ENCODE measurements at regions not wholly inside any gene's neighbourhood (a gene's known extent, or its start where the extent isn't known, plus 50 kb on each side); places are given as distances from the start of the nearest gene placed in this dataset.

GRCh38 chr7:116394106-116394505, 105.4 kb upstream of the CAV2 start:
- no peak for DNase-seq (ENCODE audit: low read depth, low spot score)
- ChIA-PET CTCF (no interaction called here), POLR2A (no interaction called here)
- BruUV-seq (replicated peaks): no TSS peak
- H3K4me3 ChIP-seq (ENCODE audit: low read depth in 2 of 2, low read length in 2 of 2): no peak overlapping the region
- intact Hi-C loops (cut with micrococcal nuclease; ENCODE audit: unreplicated experiment) (no loop called here), in situ Hi-C loops (cut with HindIII; ENCODE audit: low pct_unique_long_range_greater_than_20kb, low sequenced_read_pairs) (no loop called here)
- H3K9me3 ChIP-seq (ENCODE audit: control insufficient read depth, insufficient read depth, low read depth, low read length): no peaks in the 10 kb centered on the region; the same call in 1 of the 2 replicates
- H3K4me1 ChIP-seq (ENCODE audit: control insufficient read depth, insufficient read depth, low read length): peaks cover 40% of the 10 kb centered on the region
- H3K27me3 ChIP-seq (ENCODE audit: control insufficient read depth, insufficient read depth, low read length): no peaks in the 10 kb centered on the region
- TF ChIP-seq POLR2AphosphoS5 (IDR thresholded peaks at IDR 0.05; ENCODE audit: low read depth, low read length): no peak
- no peak for TF ChIP-seq CTCF (IDR thresholded peaks at IDR 0.05)
- TF ChIP-seq TCF7L2 (IDR thresholded peaks at IDR 0.05; ENCODE audit: low read depth, low read length): no peak
- TF ChIP-seq, protein P1, sequence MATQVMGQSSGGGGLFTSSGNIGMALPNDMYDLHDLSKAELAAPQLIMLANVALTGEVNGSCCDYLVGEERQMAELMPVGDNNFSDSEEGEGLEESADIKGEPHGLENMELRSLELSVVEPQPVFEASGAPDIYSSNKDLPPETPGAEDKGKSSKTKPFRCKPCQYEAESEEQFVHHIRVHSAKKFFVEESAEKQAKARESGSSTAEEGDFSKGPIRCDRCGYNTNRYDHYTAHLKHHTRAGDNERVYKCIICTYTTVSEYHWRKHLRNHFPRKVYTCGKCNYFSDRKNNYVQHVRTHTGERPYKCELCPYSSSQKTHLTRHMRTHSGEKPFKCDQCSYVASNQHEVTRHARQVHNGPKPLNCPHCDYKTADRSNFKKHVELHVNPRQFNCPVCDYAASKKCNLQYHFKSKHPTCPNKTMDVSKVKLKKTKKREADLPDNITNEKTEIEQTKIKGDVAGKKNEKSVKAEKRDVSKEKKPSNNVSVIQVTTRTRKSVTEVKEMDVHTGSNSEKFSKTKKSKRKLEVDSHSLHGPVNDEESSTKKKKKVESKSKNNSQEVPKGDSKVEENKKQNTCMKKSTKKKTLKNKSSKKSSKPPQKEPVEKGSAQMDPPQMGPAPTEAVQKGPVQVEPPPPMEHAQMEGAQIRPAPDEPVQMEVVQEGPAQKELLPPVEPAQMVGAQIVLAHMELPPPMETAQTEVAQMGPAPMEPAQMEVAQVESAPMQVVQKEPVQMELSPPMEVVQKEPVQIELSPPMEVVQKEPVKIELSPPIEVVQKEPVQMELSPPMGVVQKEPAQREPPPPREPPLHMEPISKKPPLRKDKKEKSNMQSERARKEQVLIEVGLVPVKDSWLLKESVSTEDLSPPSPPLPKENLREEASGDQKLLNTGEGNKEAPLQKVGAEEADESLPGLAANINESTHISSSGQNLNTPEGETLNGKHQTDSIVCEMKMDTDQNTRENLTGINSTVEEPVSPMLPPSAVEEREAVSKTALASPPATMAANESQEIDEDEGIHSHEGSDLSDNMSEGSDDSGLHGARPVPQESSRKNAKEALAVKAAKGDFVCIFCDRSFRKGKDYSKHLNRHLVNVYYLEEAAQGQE (IDR thresholded peaks at IDR 0.05; ENCODE audit: insufficient read depth in 1 of 2, low read depth in 2 of 2, low read length in 1 of 2): no peak
- no peak for TF ChIP-seq SIN3A (IDR thresholded peaks at IDR 0.05; ENCODE audit: borderline replicate concordance, insufficient read depth, low read depth, low read length)
- H3K27ac ChIP-seq (ENCODE audit: low read length): peak overlapping the region; percentile 93
- H3K36me3 ChIP-seq (ENCODE audit: control insufficient read depth, insufficient read depth, low read length): no peaks in the 10 kb centered on the region
- no peak for ATAC-seq

- CTCF ChIA-PET: no interaction called here
- POLR2A ChIA-PET: interaction anchor here (0.6 kb wide), 1 partner anchor 14 kb away, joined by 3 read pairs; no protein-coding TSS in a partner anchor
- in situ Hi-C loops (cut with HindIII; ENCODE audit: low pct_unique_long_range_greater_than_20kb, low sequenced_read_pairs) (no loop called here), intact Hi-C loops (cut with micrococcal nuclease; ENCODE audit: unreplicated experiment) (no loop called here)
- DNase-seq (ENCODE audit: low read depth, low spot score) (peak; percentile 91), ATAC-seq (peak; percentile 98)
- H3K27ac ChIP-seq (ENCODE audit: low read length): peak overlapping the region; percentile 93
- H3K4me1 ChIP-seq (ENCODE audit: control insufficient read depth, insufficient read depth, low read length): peaks cover 51% of the 10 kb centered on the region
- H3K27me3 ChIP-seq (ENCODE audit: control insufficient read depth, insufficient read depth, low read length): no peaks in the 10 kb centered on the region
- no TSS peak for BruUV-seq (replicated peaks)
- no peaks in the 10 kb centered on the region; the same call in 1 of the 2 replicates for H3K9me3 ChIP-seq (ENCODE audit: control insufficient read depth, insufficient read depth, low read depth, low read length)
- H3K36me3 ChIP-seq (ENCODE audit: control insufficient read depth, insufficient read depth, low read length): no peaks in the 10 kb centered on the region
- H3K4me3 ChIP-seq (ENCODE audit: low read depth in 2 of 2, low read length in 2 of 2): 0 out of 4 replicates have a peak overlapping the region, but pooled peaks of 1 of the 2 experiments have one; percentile 0
- TF ChIP-seq SIN3A (IDR thresholded peaks at IDR 0.05; ENCODE audit: borderline replicate concordance, insufficient read depth, low read depth, low read length): no peak
- no peak for TF ChIP-seq CTCF (IDR thresholded peaks at IDR 0.05)
- no peak for TF ChIP-seq TCF7L2 (IDR thresholded peaks at IDR 0.05; ENCODE audit: low read depth, low read length)
- TF ChIP-seq, protein P1 (IDR thresholded peaks at IDR 0.05; ENCODE audit: insufficient read depth in 1 of 2, low read depth in 2 of 2, low read length in 1 of 2): no peak
- no peak for TF ChIP-seq POLR2AphosphoS5 (IDR thresholded peaks at IDR 0.05; ENCODE audit: low read depth, low read length)
Observed at GRCh38 chr7:116395141-116395791, 104.3 kb upstream of the CAV2 start.
